NCI-H69 (cell line): ENCODE measurements at regions not wholly inside any gene's neighbourhood (a gene's known extent, or its start where the extent isn't known, plus 50 kb on each side); places are given as distances from the start of the nearest gene placed in this dataset.
"Not testable (repeated sequence)": the region's sequence is repeated elsewhere in the genome, so short reads cannot be mapped to it uniquely, and the experiment has no call there.

Experiments
- DNase-seq: peaks from one replicate; lab custom pipeline; 2025; lab: John Stamatoyannopoulos, UW

DNA sequence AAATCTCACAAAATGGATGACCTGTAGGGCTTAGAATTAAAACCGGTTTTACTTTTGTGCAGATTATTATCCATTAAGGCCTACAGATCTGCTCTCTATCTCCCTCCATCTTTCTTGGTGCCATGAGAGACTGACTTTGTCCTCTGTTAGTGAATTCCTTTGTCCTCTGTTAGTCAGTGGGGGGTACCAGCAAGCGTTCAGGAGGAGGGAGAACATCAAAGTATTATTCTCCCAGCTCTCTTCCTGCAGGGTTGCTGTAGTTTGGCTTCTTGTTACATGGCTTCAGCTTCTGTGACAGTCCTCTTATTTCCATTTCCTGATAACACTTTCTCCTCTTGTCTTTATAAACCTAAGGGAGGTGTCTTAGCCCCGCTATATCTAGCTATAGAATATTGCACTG, 850.5 kb upstream of the SEMA6A start:
- DNase-seq, result no peak

DNA sequence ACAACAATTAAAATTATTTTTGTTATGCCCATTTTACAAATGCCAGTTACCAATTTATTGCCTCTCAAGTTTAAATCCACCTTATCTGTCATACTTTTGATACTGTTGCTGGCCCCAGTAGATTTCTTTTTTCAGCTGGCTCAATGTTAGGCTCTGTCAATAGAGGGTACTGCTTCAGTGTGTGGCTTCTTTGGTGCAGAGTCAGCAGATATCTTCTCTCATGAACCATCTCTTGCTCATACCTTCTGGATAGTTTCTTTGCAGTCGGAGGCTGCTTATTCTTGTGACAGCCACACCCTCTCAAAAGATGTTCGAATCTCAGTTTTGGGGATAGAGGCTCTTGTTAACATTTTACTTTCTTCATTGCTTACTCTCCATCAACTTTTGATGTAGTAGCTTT, 849.9 kb upstream of the SEMA6A start:
- DNase-seq, result no peak

DNA sequence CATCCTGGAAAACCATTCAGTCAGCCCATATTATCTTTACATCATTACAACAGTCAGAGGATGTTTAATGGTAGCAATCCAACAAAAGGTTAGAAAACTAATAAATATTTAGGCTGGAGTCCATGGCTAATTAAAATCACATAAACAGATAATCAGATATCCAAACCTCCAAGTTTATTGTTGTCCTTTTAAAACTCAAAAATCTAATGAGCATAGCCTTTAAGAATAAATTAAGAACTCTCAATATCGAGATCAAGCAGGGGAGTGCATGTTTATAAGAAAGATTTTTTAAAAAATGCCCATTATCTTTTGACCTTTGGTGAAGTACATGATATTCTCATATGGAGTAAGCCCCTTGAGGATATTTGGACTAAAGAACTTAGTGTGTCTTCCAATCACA, 842.9 kb upstream of the SEMA6A start:
- peak; percentile 18 for DNase-seq

DNA sequence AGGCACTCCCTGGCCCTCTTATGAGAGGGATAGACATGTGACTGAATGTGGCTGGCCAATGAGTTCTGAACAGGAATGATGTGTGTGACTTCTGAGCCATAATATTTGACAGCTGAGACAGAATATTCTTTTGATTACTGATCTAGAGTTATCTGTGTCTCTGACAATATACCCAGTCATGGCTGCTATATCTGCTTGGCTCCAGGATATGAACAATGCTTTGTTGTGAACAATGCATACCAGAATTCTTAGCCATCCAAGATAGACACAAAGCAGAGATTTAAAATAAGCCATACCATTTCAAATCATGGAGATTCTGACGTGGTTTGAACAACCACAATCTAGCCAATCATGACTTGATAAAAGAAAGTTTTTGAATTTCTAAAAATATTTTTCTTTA, 840.3 kb upstream of the SEMA6A start:
- DNase-seq, result no peak

DNA sequence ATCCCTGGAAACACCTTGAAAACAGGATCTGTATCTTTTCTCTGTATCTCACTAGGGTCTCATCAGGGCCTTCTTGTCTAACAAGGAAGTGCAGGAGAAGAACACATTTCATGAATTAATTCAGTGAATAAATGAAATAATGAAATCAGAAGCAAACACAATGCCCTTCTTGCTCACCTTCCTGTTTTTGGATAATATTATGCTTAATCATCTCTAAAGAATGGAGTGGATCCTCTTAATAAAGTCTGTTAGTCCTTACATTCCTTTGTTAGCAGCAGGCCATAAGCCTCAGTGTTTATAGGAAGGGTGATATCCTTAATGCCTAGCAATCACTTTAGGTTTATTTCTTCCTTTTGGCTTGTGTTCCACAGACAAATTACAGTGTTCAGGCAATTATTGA, 837.1 kb upstream of the SEMA6A start:
- DNase-seq, result peak; percentile 51

DNA sequence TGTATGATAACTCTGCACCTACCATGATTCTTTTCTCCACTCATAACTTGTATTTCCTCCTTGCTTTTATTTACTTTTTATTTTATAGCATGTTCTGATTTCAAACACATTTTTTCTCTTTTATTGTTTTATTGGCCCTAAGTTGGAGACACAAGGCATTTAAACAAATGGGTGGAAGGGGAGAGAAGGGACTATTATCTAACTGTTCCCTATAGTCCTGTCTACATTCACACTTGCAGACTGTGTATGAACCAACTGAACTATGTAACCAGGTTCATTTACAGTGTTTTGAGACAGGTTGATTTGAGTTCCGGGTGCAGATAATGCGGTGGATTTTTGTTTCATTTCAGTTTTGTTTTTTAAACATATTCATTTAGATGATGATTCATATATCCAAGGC, 830.6 kb upstream of the SEMA6A start:
- no peak for DNase-seq

DNA sequence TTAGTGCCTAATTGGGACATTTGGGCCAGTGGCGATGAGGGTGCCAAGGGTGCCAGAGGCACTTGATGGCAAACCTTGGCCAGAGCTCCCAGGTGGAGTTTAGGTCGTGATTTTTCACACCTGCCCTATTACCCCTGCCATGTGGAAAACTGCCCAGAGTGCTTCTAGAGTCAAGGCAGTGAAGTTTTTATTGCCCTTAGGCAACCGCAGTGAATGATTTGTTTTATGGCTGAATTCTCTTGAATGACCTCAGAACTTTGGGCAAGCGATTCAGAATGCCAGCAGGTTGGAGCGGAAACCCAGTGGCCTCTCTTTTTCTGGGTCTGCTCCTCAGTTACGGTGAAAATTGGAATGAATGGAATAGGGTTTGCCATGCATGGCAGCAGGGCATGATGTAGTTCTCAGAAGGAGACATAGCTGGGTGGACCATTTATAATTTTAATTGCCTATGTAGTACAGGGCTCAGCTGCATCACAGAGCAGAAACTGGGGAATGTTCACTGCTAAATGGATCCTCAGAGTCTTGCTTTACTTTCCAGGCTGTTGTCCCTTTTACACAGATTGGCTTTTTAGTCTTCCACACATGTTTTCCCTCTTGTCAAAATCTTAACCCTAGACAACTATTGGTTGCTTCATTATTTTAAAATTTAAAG, 820.0 kb upstream of the SEMA6A start:
- peak; percentile 32 for DNase-seq

DNA sequence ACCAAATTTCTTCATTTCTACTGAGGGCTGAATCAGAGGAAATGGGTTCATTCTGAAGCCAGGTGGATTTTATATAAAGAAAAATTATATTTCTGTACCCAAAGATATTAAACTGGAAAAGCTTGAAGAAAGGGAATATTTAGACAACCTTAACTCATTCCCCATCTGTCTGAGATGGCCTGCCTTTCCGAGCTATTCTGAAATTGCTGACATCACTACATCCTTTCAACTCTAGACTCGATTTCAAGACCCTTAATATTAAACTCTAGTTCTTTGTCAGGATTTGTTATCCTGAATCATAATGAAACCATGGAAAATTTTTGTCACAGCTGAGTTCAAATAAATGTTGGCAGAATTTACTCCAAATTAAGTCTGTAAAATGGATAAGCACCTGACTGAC, 818.5 kb upstream of the SEMA6A start:
- no peak for DNase-seq

DNA sequence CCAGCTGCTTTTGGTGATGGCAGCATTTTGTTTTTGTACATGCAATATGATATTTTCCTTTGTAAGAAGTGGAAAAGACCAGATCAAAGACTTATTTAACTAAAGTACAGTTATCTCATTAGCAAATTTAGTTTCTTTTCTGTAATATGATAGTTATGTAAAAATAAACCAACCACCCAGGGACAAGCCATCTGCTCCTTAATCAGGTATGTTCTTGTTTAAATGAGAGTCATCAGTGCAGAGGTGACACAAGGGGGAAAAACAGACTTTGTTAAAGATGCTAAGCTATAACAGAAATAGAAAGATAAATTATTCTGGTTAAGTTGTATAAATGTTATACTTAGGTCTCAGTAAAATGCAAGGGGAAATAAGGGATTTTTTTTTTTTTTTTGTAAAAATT, 805.7 kb upstream of the SEMA6A start:
- DNase-seq, result peak; percentile 94

DNA sequence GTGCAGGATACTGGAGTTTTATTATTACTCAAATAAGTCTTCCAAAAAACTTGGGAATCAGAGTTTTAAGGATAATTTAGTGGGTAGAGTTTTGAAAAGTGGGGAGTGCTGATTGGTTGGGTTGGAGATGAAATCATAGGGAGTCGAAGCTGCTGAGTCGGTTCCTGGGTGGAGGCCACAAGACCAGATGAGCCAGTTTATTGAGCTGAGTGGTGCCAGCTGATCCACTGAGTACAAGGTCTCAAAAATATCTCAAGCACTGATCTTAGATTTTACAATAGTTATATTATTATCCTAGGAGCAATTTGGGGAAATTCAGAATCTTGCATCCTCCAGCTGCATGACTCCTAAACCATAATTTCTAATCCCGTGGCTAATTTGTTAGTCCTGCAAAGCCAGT, 804.9 kb upstream of the SEMA6A start:
- peak; percentile 52 for DNase-seq

DNA sequence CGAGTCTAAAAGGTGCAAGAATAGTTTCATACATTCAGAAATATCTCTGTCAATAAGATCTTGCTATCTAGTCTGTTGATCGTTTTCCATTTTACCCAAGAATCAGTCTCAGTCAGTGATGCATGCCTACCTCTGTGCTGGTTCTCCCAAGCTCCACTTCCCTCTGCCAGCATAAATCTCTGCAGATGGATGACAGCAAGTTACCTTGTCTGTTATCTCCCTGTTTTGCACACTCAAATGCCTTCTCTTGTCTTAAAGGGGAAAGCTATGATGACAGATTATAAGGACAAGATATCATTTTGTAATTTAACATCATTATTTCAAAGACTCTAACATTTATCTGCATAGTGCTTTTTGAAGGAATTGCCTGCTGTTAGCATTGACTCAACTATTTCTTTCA, 802.1 kb upstream of the SEMA6A start:
- peak; percentile 10 for DNase-seq

DNA sequence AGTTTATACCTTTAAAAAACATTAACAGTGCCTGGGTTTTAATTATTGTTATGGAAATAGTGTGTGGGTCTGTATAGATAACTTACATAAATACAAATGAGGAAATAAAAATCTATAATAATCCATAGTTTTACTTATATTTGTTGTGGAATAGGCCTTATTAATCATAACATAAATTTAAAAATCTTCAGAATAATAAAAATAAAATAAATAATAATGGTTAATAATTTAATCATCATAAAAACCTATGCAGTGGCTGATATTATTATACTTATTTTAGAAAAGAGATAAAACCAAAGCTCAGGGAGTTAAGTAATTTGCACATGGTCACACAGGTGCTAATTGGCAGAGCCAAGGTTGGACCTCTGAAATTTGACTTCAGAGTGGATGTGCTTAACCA, 785.3 kb upstream of the SEMA6A start:
- DNase-seq, result peak; percentile 10

DNA sequence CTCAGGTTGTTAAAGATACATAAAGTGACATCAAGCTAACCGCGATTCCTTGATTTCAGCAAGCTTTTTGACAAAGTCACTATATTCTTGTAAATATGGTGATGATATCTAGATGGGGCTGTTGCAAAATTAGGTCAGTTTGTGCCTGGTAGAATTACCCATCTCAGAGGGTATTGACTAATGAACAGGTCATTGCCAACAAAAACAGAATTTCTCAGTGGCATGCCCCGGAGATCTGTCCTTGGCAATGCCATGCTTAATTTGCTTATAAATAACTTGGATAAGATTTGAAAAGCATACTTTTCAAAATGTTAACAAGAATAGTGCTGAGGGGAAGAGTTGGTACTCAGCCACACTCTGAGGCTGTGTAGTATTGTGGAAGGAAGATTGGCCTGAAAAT, 783.3 kb upstream of the SEMA6A start:
- DNase-seq, result no peak

DNA sequence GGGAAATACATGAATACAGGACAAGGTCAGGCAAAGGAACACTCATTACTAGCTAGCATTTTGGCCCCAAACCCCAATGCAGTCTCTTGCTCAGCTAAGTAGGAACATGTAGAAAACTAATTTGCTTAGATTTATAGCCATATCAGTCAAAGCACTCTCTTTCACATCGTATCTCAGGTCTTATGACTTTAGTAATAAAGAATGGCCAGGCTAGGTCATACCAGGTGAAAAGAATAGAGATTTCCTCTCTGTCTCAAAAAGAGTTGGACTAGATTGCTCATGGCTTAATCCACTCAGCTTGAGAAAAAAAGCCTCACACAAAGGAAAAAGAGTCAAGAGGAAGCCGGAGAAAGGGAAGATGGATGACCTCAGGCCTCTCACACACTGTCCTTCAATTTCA, 772.7 kb upstream of the SEMA6A start:
- DNase-seq, result no peak

DNA sequence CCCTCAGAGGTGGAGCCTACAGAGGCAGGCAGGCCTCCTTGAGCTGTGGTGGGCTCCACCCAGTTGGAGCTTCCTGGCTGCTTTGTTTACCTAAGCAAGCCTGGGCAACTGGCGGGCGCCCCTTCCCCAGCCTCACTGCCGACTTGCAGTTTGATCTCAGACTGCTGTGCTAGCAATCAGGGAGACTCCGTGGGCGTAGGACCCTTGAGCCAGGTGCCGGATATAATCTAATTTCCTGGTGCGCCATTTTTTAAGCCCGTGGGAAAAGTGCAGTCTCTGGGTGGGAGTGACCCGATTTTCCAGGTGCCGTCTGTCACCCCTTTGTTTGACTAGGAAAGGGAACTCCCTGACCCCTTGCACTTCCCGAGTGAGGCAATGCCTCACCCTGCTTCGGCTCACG, 769.1 kb upstream of the SEMA6A start:
- peak; percentile 67 for DNase-seq

DNA sequence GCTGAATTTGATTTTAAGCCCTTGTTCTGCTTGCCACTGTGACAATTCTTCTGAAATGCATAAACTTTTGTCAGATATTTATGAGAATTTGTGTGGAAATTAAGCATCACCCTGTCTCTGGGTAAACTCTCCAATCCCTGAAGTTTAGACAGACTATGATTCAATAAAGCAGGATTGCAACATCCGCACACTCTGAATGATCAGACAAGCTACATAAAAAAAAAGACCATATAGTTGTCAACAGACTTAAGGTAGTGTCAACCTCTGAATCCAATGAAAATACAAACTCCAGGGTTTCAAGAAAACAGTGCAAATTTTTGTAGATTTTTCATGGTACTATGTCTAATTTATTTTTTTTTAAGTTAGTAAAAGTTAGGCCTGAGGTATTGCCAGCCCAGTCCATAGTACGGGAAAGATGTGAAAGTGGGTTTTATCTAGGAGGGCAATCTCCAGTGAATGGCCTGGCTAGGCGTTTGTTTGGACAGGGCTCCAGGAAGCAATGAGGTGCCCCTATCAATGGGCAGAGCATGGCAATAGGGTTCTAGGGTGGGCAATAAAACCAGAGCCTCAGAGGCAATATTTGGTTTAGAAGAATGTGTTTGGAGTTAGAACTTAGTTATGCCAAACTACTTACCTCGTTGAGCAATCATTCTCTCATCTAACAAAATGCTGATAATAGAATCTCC, 762.6 kb upstream of the SEMA6A start:
- DNase-seq, result no peak

DNA sequence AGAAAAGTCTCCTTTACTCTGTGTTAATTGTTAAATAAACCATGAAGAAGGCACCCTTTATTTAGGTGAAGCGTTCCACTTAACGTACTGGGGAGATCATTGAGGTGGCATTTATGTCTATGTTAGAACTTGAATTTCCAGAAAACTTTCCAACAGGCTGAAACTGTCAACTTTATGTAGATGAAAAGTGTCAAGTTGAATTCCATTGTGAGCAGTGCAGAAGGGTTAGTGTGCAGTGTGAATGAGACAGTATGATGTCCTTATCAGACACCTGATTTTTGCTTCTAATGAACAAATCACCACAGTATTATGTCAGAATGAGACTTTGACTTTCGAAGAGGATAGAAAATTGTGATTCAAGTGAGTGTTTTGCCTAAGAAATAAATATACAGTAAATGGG, 761.6 kb upstream of the SEMA6A start:
- no peak for DNase-seq

DNA sequence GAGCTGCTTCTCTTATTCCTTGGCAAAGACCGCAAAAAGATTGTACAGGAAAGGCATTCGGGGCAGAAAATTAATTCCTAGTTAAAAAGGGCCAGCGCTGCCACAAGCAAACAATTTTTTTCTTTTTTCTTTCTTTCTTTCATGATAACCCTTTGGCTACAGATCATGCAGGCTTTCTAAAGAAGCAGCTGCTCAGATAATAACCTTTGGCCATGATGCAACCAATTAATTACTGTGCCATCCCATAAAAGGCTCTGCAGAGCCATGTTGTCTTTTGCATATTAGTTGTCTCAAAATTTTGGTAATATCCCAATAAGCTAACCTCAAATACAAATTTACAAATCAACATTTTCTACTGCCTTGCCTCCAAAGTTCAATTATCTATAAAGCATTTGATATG, 758.4 kb upstream of the SEMA6A start:
- DNase-seq, result no peak

DNA sequence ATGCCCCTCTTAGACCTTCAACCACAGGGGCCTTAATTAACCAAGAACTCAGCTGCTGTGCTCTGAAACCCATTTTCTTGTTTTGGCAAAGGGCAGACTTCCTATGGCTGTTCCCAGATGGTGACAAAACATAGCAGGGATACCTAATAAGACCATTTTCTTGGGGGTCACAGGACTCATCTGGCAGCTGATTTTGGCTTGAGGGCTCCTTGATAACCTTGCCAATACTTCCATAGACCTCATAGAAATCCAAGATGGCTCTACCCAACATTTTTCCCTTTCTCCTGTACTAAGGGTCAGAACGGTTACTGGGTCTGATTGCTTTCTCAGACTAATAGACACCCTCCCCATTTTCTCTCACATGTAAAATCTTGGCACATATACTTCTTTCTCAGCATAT, 757.7 kb upstream of the SEMA6A start:
- no peak for DNase-seq

DNA sequence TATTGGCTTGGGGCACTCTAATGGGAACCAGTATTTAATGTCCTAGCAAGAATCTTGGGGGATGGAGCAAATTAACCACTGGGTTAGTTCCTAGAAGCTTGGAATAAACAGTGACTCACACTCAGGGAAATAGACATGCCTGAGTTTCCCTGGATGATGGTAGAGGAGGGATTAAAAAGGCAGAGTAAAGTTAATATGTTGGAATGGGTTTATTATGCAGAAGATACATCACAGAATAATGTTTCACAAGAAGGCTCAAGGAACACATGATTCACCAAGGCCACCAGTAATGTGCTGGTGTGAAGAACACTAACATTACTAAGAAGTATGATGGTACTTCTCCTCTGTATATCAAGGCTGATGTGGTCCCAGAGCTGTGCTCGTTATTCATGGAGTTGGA, 752.9 kb upstream of the SEMA6A start:
- DNase-seq, result no peak

DNA sequence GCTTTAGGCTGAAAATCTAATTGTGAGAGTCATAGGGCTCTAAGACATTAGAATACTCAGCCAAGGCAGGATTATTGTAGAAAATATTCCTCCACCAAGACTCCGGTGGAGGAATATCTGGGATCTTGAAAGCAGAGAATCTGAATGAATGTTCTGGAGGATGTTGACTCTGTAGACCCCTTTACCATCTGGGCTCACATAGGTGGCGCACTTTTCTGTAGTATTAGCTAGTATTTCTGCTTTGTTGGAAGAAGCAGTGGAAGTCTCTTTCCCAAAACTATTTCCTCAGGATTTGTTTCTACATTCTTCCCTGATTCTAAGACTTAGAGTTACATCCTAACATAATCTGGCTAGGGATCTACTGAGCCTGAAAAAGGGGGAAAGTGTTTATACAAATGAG, 752.4 kb upstream of the SEMA6A start:
- DNase-seq, result no peak

DNA sequence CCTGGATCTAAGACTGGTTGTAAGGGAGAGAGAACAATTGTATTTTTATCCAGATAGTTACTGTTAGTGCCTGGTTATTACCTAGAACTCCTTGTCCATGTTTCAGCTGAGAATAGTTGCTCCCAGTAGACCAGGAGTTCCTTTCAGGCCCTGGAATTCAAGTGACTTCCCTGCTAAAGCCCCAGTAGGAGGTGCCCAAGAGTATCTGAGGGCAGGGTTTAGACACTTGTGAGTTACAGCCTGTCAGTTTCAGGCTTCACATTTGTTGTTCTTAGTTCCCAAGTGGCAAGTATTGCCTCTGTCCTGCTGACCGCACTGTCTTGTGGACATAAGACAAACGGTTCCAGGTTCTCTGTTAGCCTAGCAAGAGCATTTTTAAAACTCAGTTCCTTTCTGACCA, 743.9 kb upstream of the SEMA6A start:
- DNase-seq, result peak; percentile 66

DNA sequence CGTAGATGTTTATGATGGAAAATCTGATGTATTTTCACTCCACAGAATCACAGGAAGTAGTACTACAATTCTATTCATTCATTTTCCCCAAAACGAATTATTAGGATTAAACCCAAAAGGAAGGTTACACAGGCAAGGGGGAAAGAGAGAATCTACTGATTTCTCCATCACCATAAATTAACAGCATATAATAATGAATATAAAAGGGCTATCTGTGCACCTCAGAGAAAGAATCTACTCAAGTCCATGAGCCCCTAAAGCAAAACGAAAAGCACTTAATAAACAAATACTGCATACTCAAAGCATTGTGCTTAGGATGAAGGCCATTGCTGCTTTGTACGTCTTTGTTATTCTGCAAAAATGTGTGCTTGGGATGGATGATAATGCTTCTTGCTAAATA, 740.5 kb upstream of the SEMA6A start:
- DNase-seq, result no peak

DNA sequence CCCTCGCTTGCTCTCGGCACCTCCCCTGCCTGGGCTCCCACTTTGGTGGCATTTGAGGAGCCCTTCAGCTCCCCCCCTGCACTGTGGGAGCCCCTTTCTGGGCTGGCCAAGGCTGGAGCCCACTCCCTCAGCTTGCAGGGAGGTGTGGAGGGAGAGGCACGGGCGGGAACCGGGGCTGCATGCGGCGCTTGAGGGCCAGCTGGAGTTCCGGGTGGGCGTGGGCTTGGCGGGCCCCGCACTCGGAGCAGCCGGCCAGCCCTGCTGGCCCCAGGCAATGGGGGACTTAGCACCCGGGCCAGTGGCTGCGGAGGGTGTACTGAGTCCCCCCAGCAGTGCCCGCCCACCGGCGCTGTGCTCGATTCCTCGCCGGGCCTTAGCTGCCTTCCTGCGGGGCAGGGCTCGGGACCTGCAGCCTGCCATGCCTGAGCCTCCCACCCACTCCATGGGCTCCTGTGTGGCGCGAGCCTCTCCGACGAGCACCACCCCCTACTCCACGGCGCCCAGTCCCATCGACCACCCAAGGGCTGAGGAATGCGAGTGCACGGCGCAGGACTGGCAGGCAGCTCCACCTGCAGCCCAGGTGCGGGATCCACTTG, 730.0 kb upstream of the SEMA6A start:
- not testable (repeated sequence) for DNase-seq
